BE2C (cell line): ENCODE measurements at regions not wholly inside any gene's neighbourhood (a gene's known extent, or its start where the extent isn't known, plus 50 kb on each side); places are given as distances from the start of the nearest gene placed in this dataset.
"Not testable (repeated sequence)": the region's sequence is repeated elsewhere in the genome, so short reads cannot be mapped to it uniquely, and the experiment has no call there.

ENCODE experiments used
- DNase-seq: peaks from one replicate; pipeline ENCODE4 v3.0.0-alpha.2; 2020
- H3K27me3 ChIP-seq: fragments of 250-450 bp; sonication (Bioruptor Pico); 2 replicates; pipeline ENCODE4 v1.5.1; 2020; ENCODE audit warnings: mild to moderate bottlenecking
- H3K36me3 ChIP-seq: fragments of 250-450 bp; sonication (Bioruptor Pico); 2 replicates; pipeline ENCODE4 v1.5.1; 2020; ENCODE audit warnings: mild to moderate bottlenecking
- H3K4me1 ChIP-seq: fragments of 250-450 bp; sonication (Bioruptor Pico); 2 replicates; pipeline ENCODE4 v1.5.1; 2020
- H3K4me3 ChIP-seq: 2 replicates; pipeline ENCODE4 v1.5.1; 2011; ENCODE audit warnings: low read depth, low read length
- H3K9me3 ChIP-seq: fragments of 250-450 bp; sonication (Bioruptor Pico); 2 replicates; pipeline ENCODE4 v1.5.1; 2020
- CTCF ChIP-seq: IDR thresholded peaks from 2 replicates; pipeline ENCODE4 v1.5.1; 2012; ENCODE audit warnings: mild to moderate bottlenecking, low read depth, low read length

GRCh38 chr4:115515366-115515765 is 401.9 kb upstream of the NDST4 start:
- Histone ChIP-seq H3K4me3 (no peak overlapping the region), H3K4me1 (no peaks in the 10 kb centered on the region), H3K27me3 (no peaks in the 10 kb centered on the region), H3K36me3 (no peaks in the 10 kb centered on the region), H3K9me3 (no peaks in the 10 kb centered on the region)
- TF ChIP-seq CTCF, result no peak
- DNase-seq, result no peak

GRCh38 chr4:115514675-115515074 is 401.3 kb upstream of the NDST4 start:
- Histone ChIP-seq H3K4me3 (no peak overlapping the region), H3K36me3 (no peaks in the 10 kb centered on the region), H3K27me3 (no peaks in the 10 kb centered on the region), H3K9me3 (no peaks in the 10 kb centered on the region), H3K4me1 (no peaks in the 10 kb centered on the region)
- no peak for DNase-seq
- TF ChIP-seq CTCF, result no peak

- Histone ChIP-seq H3K4me3 (no peak overlapping the region), H3K36me3 (no peaks in the 10 kb centered on the region), H3K4me1 (no peaks in the 10 kb centered on the region), H3K9me3 (no peaks in the 10 kb centered on the region), H3K27me3 (no peaks in the 10 kb centered on the region)
- no peak for TF ChIP-seq CTCF
- no peak for DNase-seq
These were observed 391.9 kb upstream of the NDST4 start for GRCh38 chr4:115505326-115505725.

- Histone ChIP-seq H3K36me3 (no peaks in the 10 kb centered on the region), H3K27me3 (no peaks in the 10 kb centered on the region), H3K4me3 (no peak overlapping the region), H3K4me1 (no peaks in the 10 kb centered on the region), H3K9me3 (no peaks in the 10 kb centered on the region)
- TF ChIP-seq CTCF, result no peak
- no peak for DNase-seq
These were observed 388.2 kb upstream of the NDST4 start for GRCh38 chr4:115501656-115502055.

GRCh38 chr4:115493770-115494169 is 380.4 kb upstream of the NDST4 start:
- DNase-seq, H3K36me3 ChIP-seq, H3K4me3 ChIP-seq, H3K27me3 ChIP-seq, H3K9me3 ChIP-seq, H3K4me1 ChIP-seq: not testable (repeated sequence)

GRCh38 chr4:115491686-115492085 is 378.3 kb upstream of the NDST4 start:
- no peak for TF ChIP-seq CTCF
- no peaks in the 10 kb centered on the region for H3K4me1 ChIP-seq
- H3K4me3 ChIP-seq, result no peak overlapping the region
- no peaks in the 10 kb centered on the region for H3K9me3 ChIP-seq
- H3K27me3 ChIP-seq, result no peaks in the 10 kb centered on the region
- DNase-seq, result no peak
- H3K36me3 ChIP-seq, result no peaks in the 10 kb centered on the region

- H3K4me3 ChIP-seq, result no peak overlapping the region
- H3K27me3 ChIP-seq, result no peaks in the 10 kb centered on the region
- no peak for DNase-seq
- H3K4me1 ChIP-seq, result no peaks in the 10 kb centered on the region
- TF ChIP-seq CTCF, result no peak
- no peaks in the 10 kb centered on the region for H3K36me3 ChIP-seq
- no peaks in the 10 kb centered on the region for H3K9me3 ChIP-seq
These were observed 375.9 kb upstream of the NDST4 start for GRCh38 chr4:115489279-115489678.
